Uterus (tissue), 3 donors: ENCODE measurements at regions not wholly inside any gene's neighbourhood (a gene's known extent, or its start where the extent isn't known, plus 50 kb on each side); places are given as distances from the start of the nearest gene placed in this dataset.

Experiments used
- DNase-seq, 2 donors: peaks; one replicate each; pipeline ENCODE4 v3.0.0-alpha.2; 2019 to 2020
- H3K27ac ChIP-seq, 2 donors: fragments of 200-600 bp; sonication (generic); 1 replicate in 1 of 2; 2 replicates in 1 of 2; pipeline ENCODE4 v1.5.1; 2016 to 2018
- H3K27me3 ChIP-seq, 2 donors: fragments of 200-600 bp; sonication (generic); one replicate each; pipeline ENCODE4 v1.5.1; 2018 to 2019; ENCODE audit warnings: control low read depth in 1 of 2
- H3K36me3 ChIP-seq, 2 donors: fragments of 200-600 bp; sonication (generic); one replicate each; pipeline ENCODE4 v1.5.1; 2019; ENCODE audit warnings: control low read depth in 1 of 2
- H3K4me1 ChIP-seq, 2 donors: fragments of 200-600 bp; sonication (generic); one replicate each; pipeline ENCODE4 v1.5.1; 2018 to 2019; ENCODE audit warnings: control low read depth in 1 of 2
- H3K4me3 ChIP-seq, 2 donors: fragments of 200-600 bp; sonication (generic); 1 replicate in 1 of 2; 2 replicates in 1 of 2; pipeline ENCODE4 v1.5.1; 2018 to 2019; ENCODE audit warnings: mild to moderate bottlenecking in 1 of 2
- H3K9me3 ChIP-seq, 2 donors: fragments of 200-600 bp; sonication (generic); one replicate each; pipeline ENCODE4 v1.5.1; 2019; ENCODE audit warnings: control low read depth in 1 of 2
- POLR2A ChIP-seq, 2 donors: fragments of 450-650 bp; IDR thresholded peaks; one replicate each; pipeline ENCODE4 v1.6.1; 2016; ENCODE audit warnings: antibody characterized with exemption in 2 of 2, mild to moderate bottlenecking in 1 of 2, moderate library complexity in 1 of 2
- intact Hi-C: fragments of 100-400 bp; cut with DNase I; formaldehyde crosslinking; loops from one replicate; pipeline ENCODE4 v1.15.1; 2023; ENCODE audit warnings: low total_unique reads
- TF ChIP-seq, protein P1 (sequence below), 4 experiments: fragments of 200-600 bp in 2 of 4; fragments of 450-650 bp in 2 of 4; sonication (generic) in 2 of 4; IDR thresholded peaks; one replicate each; pipeline ENCODE4 v1.5.1; 2016 to 2019; ENCODE audit warnings: antibody characterized with exemption in 4 of 4, mild to moderate bottlenecking in 2 of 4, moderate library complexity in 1 of 4
- donor health status: DM: yes; HTN: yes; CAD: no.

DNA sequence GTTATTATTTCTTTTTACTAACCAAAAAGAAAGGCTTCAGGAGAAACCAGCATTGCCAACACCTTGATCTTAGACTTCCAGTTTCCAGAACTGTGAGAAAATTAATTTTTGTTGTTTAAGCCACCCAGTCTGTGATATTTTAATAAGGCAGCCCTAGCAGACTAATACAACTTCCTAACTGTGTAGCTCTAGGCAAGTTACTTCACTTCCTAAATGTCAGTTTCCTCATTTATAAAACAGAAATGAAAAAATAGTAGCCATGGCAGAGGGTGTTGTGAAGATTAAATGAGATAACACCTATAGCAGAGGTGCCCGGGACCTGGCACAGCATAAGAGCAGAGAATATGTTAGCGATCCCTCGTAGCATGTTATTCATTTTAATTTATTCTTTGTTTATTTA lies 66.6 kb upstream of the HAND1 start:
- Histone ChIP-seq H3K9me3 (no peaks in the 10 kb centered on the region), H3K4me3 (no peak overlapping the region), H3K4me1 (no peaks in the 10 kb centered on the region), H3K27me3 (no peaks in the 10 kb centered on the region), H3K36me3 (no peaks in the 10 kb centered on the region), H3K27ac (no peak overlapping the region)
- intact Hi-C loops, result no loop called here
- TF ChIP-seq, protein P1, sequence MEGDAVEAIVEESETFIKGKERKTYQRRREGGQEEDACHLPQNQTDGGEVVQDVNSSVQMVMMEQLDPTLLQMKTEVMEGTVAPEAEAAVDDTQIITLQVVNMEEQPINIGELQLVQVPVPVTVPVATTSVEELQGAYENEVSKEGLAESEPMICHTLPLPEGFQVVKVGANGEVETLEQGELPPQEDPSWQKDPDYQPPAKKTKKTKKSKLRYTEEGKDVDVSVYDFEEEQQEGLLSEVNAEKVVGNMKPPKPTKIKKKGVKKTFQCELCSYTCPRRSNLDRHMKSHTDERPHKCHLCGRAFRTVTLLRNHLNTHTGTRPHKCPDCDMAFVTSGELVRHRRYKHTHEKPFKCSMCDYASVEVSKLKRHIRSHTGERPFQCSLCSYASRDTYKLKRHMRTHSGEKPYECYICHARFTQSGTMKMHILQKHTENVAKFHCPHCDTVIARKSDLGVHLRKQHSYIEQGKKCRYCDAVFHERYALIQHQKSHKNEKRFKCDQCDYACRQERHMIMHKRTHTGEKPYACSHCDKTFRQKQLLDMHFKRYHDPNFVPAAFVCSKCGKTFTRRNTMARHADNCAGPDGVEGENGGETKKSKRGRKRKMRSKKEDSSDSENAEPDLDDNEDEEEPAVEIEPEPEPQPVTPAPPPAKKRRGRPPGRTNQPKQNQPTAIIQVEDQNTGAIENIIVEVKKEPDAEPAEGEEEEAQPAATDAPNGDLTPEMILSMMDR (IDR thresholded peaks at IDR 0.05), result no peak
- TF ChIP-seq POLR2A (IDR thresholded peaks at IDR 0.05), result no peak
- DNase-seq, result no peak

DNA sequence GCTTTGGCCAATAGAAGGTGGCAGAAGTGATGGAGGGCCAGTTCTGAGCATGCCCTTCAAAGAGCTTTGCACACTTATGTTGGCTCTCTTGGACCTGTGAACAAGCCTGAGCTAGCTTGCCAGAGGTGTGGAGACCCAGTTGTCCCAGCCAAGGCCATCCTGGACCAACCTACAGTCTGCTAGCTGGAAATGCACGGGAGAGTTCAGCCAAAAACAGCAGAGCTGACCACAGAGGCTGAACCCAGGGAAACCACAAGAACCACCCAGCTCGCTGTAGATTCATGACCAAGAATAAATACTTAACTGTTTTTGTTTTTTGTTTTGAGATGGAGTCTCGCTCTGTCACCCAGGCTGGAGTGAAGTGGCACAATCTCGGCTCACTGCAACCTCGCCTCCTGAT lies 65.4 kb upstream of the HAND1 start:
- Histone ChIP-seq H3K4me3 (no peak overlapping the region), H3K36me3 (no peaks in the 10 kb centered on the region), H3K4me1 (no peaks in the 10 kb centered on the region), H3K27me3 (no peaks in the 10 kb centered on the region), H3K27ac (no peak overlapping the region), H3K9me3 (no peaks in the 10 kb centered on the region)
- intact Hi-C loops, result no loop called here
- DNase-seq, result no peak
- TF ChIP-seq, protein P1 (IDR thresholded peaks at IDR 0.05), result no peak
- no peak for TF ChIP-seq POLR2A (IDR thresholded peaks at IDR 0.05)

DNA sequence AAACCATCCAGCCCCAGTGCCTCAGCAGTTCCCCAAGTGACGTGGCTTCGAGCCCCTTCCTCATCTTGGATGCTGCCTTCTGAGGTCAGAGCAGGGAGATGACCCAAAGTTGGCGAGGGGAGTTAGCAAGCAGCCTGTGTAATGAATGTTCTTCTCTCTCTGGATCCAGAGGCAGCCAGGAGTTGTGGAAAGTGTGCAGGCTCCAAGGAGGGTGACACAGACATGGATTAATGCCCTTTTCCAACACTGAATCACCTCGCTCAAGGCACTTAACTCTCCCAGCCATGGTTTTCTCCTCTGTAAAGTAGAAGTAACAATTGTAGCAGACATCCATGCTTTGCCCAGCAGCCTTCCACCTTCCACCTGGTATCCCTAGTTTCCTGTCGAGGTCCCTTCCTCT lies 64.6 kb upstream of the HAND1 start:
- H3K27me3 ChIP-seq, result no peaks in the 10 kb centered on the region
- no peak for DNase-seq

DNA sequence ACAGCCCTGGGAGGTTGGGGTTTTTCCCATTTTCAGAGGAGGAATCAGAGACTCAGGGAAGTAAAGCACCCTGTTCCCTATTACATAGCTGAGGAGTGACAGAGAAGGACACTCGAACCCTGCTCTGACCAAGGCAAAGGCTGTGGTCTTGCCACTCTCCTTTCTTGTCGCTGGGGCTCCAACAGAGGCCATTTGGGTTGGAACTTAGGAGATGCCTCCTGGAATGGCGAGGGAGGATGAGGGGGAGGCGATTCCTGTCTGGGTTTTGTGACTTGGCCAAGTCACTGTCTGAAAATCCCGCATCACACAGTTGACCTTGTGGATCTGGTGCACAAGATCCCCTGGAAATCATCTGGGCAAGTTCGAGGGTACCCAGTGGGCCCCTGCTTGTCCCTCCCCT lies 64.0 kb upstream of the HAND1 start:
- Histone ChIP-seq H3K36me3 (no peaks in the 10 kb centered on the region), H3K27ac (no peak overlapping the region), H3K4me3 (no peak overlapping the region), H3K9me3 (no peaks in the 10 kb centered on the region), H3K4me1 (no peaks in the 10 kb centered on the region), H3K27me3 (no peaks in the 10 kb centered on the region)
- TF ChIP-seq, protein P1 (IDR thresholded peaks at IDR 0.05), result no peak
- no peak for TF ChIP-seq POLR2A (IDR thresholded peaks at IDR 0.05)
- DNase-seq, result no peak
- intact Hi-C loops, result no loop called here

More for the DNA sequence above, 64.6 kb upstream of the HAND1 start:
- Histone ChIP-seq H3K27ac (no peak overlapping the region), H3K36me3 (no peaks in the 10 kb centered on the region), H3K4me1 (no peaks in the 10 kb centered on the region), H3K9me3 (no peaks in the 10 kb centered on the region), H3K4me3 (no peak overlapping the region)
- TF ChIP-seq, protein P1 (IDR thresholded peaks at IDR 0.05), result no peak
- no peak for TF ChIP-seq POLR2A (IDR thresholded peaks at IDR 0.05)
- intact Hi-C loops, result no loop called here

DNA sequence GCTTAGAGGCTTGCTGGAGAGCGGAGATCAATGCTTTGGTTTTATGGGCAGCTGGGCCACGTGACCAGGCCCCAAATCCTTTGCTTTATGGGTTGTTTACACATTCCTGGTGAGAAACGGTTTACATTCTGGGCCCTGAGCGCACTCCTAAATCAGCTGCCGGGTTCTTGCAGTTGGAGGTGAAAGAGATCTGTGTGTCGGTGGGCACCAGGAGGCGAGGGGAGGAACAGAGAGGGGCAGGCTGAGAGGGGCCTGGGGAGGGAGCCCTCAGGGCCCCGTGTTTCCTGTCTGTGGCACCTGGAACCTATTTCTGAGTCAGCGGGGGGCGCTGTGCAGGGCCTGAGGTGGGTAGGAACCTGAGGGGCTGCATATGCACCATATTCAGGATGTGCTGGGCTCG lies 63.5 kb upstream of the HAND1 start:
- intact Hi-C loops, result no loop called here

More for the DNA sequence above, 63.5 kb upstream of the HAND1 start:
- DNase-seq, result no peak
- H3K4me3 ChIP-seq, result no peak overlapping the region
- H3K27ac ChIP-seq, result no peak overlapping the region
- no peaks in the 10 kb centered on the region for H3K9me3 ChIP-seq
- H3K4me1 ChIP-seq, result no peaks in the 10 kb centered on the region
- no peak for TF ChIP-seq POLR2A (IDR thresholded peaks at IDR 0.05)
- TF ChIP-seq, protein P1 (IDR thresholded peaks at IDR 0.05), result no peak
- H3K36me3 ChIP-seq, result no peaks in the 10 kb centered on the region
- H3K27me3 ChIP-seq, result no peaks in the 10 kb centered on the region
